DND-41 (cell line): ENCODE measurements at regions not wholly inside any gene's neighbourhood (a gene's known extent, or its start where the extent isn't known, plus 50 kb on each side); places are given as distances from the start of the nearest gene placed in this dataset.

ENCODE experiments used
- ATAC-seq: fragments of 200-7000 bp; cut with Tn5 transposase; 3 replicates; pipeline ENCODE4 v1.9.1; 2021; ENCODE audit warnings: low read depth; ENCODE audit not compliant: insufficient read depth
- DNase-seq: peaks from one replicate; pipeline ENCODE4 v3.0.0-alpha.2; 2020
- H2AFZ ChIP-seq: 2 replicates; pipeline ENCODE4 v1.6.0; 2012; ENCODE audit warnings: low read depth, low read length
- H3K27ac ChIP-seq: 2 replicates; pipeline ENCODE4 v1.5.1; 2012; ENCODE audit warnings: low read length, inconsistent platforms
- H3K27me3 ChIP-seq: fragments of 200-600 bp; sonication (generic); 2 replicates; pipeline ENCODE4 v1.6.0; 2012; ENCODE audit warnings: low read length, mild to moderate bottlenecking, inconsistent platforms; ENCODE audit not compliant: insufficient read depth, poor library complexity
- H3K36me3 ChIP-seq: 2 replicates; pipeline ENCODE4 v1.5.1; 2012; ENCODE audit warnings: low read length, inconsistent platforms; ENCODE audit not compliant: insufficient read depth
- H3K4me1 ChIP-seq: 2 replicates; pipeline ENCODE4 v1.5.1; 2012; ENCODE audit warnings: mild to moderate bottlenecking, low read length; ENCODE audit not compliant: insufficient read depth
- H3K4me2 ChIP-seq: 2 replicates; pipeline ENCODE4 v1.6.0; 2012; ENCODE audit warnings: mild to moderate bottlenecking, moderate library complexity, low read length, inconsistent platforms; ENCODE audit not compliant: insufficient read depth
- H3K4me3 ChIP-seq, 2 experiments: fragments of 200-600 bp in 1 of 2; shearing (Covaris generic) in 1 of 2; 2 replicates each; pipeline ENCODE4 v1.5.1; 2012 to 2016; ENCODE audit warnings: inconsistent platforms in 2 of 2, low read length in 2 of 2, mild to moderate bottlenecking in 2 of 2, low read depth in 1 of 2, moderate library complexity in 1 of 2
- H3K79me2 ChIP-seq: 2 replicates; pipeline ENCODE4 v1.6.0; 2012; ENCODE audit warnings: low read length, inconsistent platforms; ENCODE audit not compliant: insufficient read depth
- H3K9ac ChIP-seq: 2 replicates; pipeline ENCODE4 v1.6.0; 2012; ENCODE audit warnings: low read depth, mild to moderate bottlenecking, inconsistent platforms, low read length, moderate library complexity
- H3K9me3 ChIP-seq: 2 replicates; pipeline ENCODE4 v1.5.1; 2012; ENCODE audit warnings: low read length, moderate library complexity, mild to moderate bottlenecking, inconsistent platforms; ENCODE audit not compliant: insufficient read depth, severe bottlenecking
- H4K20me1 ChIP-seq: 2 replicates; pipeline ENCODE4 v1.6.0; 2012; ENCODE audit warnings: low read length; ENCODE audit not compliant: insufficient read depth
- CTCF ChIP-seq: IDR thresholded peaks from 2 replicates; pipeline ENCODE4 v1.5.1; 2012; ENCODE audit warnings: borderline replicate concordance, low read length, moderate library complexity, mild to moderate bottlenecking; ENCODE audit not compliant: poor library complexity, severe bottlenecking; ENCODE audit errors: extremely low read depth
- EZH2 ChIP-seq: IDR thresholded peaks from 3 replicates; pipeline ENCODE4 v1.6.1; 2012; ENCODE audit warnings: borderline replicate concordance, low read depth, mild to moderate bottlenecking, moderate library complexity, low read length, inconsistent platforms; ENCODE audit not compliant: severe bottlenecking

- Histone ChIP-seq H3K36me3 (no peaks in the 10 kb centered on the region), H3K9me3 (no peaks in the 10 kb centered on the region), H3K4me2 (no peak overlapping the region), H4K20me1 (no peaks in the 10 kb centered on the region), H3K9ac (no peak overlapping the region), H3K79me2 (no peaks in the 10 kb centered on the region), H3K4me3 (no peak overlapping the region), H3K4me1 (no peaks in the 10 kb centered on the region), H3K27ac (no peak overlapping the region), H3K27me3 (no peaks in the 10 kb centered on the region), H2AFZ (no peak overlapping the region)
- TF ChIP-seq EZH2 (no peak), CTCF (no peak)
- ATAC-seq (no peak), DNase-seq (no peak)
Measured at GRCh38 chr2:145736871-145737270, 1217.0 kb upstream of the ZEB2 start.

GRCh38 chr2:145731467-145731866, 1211.5 kb upstream of the ZEB2 start:
- no peak for TF ChIP-seq CTCF
- TF ChIP-seq EZH2 = no peak
- Histone ChIP-seq H3K79me2 (no peaks in the 10 kb centered on the region), H3K4me2 (no peak overlapping the region), H3K9me3 (no peaks in the 10 kb centered on the region), H3K4me1 (no peaks in the 10 kb centered on the region), H3K9ac (no peak overlapping the region), H3K27me3 (no peaks in the 10 kb centered on the region), H3K36me3 (no peaks in the 10 kb centered on the region), H4K20me1 (no peaks in the 10 kb centered on the region), H3K27ac (no peak overlapping the region), H2AFZ (no peak overlapping the region), H3K4me3 (no peak overlapping the region)
- DNase-seq (no peak), ATAC-seq (no peak)

GRCh38 chr2:145729993-145730770, 1210.3 kb upstream of the ZEB2 start:
- no peak overlapping the region for H3K4me3 ChIP-seq
- H3K4me2 ChIP-seq = no peak overlapping the region
- no peak overlapping the region for H3K27ac ChIP-seq
- no peaks in the 10 kb centered on the region for H4K20me1 ChIP-seq
- no peaks in the 10 kb centered on the region for H3K36me3 ChIP-seq
- no peak for TF ChIP-seq CTCF
- TF ChIP-seq EZH2 = no peak
- no peak for DNase-seq
- H3K4me1 ChIP-seq = no peaks in the 10 kb centered on the region
- no peaks in the 10 kb centered on the region for H3K27me3 ChIP-seq
- H2AFZ ChIP-seq = no peak overlapping the region
- H3K79me2 ChIP-seq = no peaks in the 10 kb centered on the region
- H3K9ac ChIP-seq = no peak overlapping the region
- no peak for ATAC-seq
- H3K9me3 ChIP-seq = no peaks in the 10 kb centered on the region
